Inflammatory macrophage treated with lipopolysaccharide for 1 hour (primary cell): ENCODE measurements at regions not wholly inside any gene's neighbourhood (a gene's known extent, or its start where the extent isn't known, plus 50 kb on each side); places are given as distances from the start of the nearest gene placed in this dataset.

Experiments
- DNase-seq, 2 donors: peaks; one replicate each; pipeline ENCODE4 v3.0.0-alpha.2; 2020 to 2022

GRCh38 chr18:78699499-78699898 is 280.1 kb upstream of the SALL3 start:
- DNase-seq = no peak

- no peak for DNase-seq
These were observed 277.7 kb upstream of the SALL3 start for GRCh38 chr18:78701771-78702396.

GRCh38 chr18:78703291-78703690 is 276.3 kb upstream of the SALL3 start:
- no peak for DNase-seq

GRCh38 chr18:78704971-78705461 is 274.6 kb upstream of the SALL3 start:
- DNase-seq = no peak

- no peak for DNase-seq
These were observed 270.3 kb upstream of the SALL3 start for GRCh38 chr18:78709261-78709809.

- no peak for DNase-seq
These were observed 268.3 kb upstream of the SALL3 start for GRCh38 chr18:78711316-78711715.

GRCh38 chr18:78711971-78712370 is 267.6 kb upstream of the SALL3 start:
- DNase-seq = no peak

GRCh38 chr18:78713069-78713468 is 266.5 kb upstream of the SALL3 start:
- no peak for DNase-seq

- no peak for DNase-seq
These were observed 265.9 kb upstream of the SALL3 start for GRCh38 chr18:78713726-78714125.

- no peak for DNase-seq
These were observed 263.6 kb upstream of the SALL3 start for GRCh38 chr18:78716022-78716421.

- DNase-seq = no peak
These were observed 263.0 kb upstream of the SALL3 start for GRCh38 chr18:78716581-78716980.

- DNase-seq = no peak
These were observed 262.4 kb upstream of the SALL3 start for GRCh38 chr18:78717051-78717765.

GRCh38 chr18:78717766-78718150 is 261.9 kb upstream of the SALL3 start:
- DNase-seq = no peak

- no peak for DNase-seq
These were observed 259.8 kb upstream of the SALL3 start for GRCh38 chr18:78719821-78720220.

- DNase-seq = no peak
These were observed 259.0 kb upstream of the SALL3 start for GRCh38 chr18:78720456-78721237.

GRCh38 chr18:78721238-78721875 is 258.3 kb upstream of the SALL3 start:
- DNase-seq = no peak

GRCh38 chr18:78721981-78722380 is 257.6 kb upstream of the SALL3 start:
- no peak for DNase-seq

GRCh38 chr18:78722386-78722785 is 257.2 kb upstream of the SALL3 start:
- DNase-seq = no peak

GRCh38 chr18:78722929-78723710 is 256.5 kb upstream of the SALL3 start:
- DNase-seq = no peak

GRCh38 chr18:78724214-78724914 is 255.3 kb upstream of the SALL3 start:
- DNase-seq = no peak

- DNase-seq = no peak
These were observed 254.2 kb upstream of the SALL3 start for GRCh38 chr18:78725426-78725825.
